Spleen (tissue), 7 donors: ENCODE measurements at regions not wholly inside any gene's neighbourhood (a gene's known extent, or its start where the extent isn't known, plus 50 kb on each side); places are given as distances from the start of the nearest gene placed in this dataset.

ENCODE experiments used
- POLR2A ChIP-seq, 3 donors: fragments of 450-650 bp; IDR thresholded peaks; one replicate each; pipeline ENCODE4 v1.5.1; 2017; ENCODE audit warnings: antibody characterized with exemption in 3 of 3, mild to moderate bottlenecking in 1 of 3
- TF ChIP-seq, protein P1 (sequence below), 11 experiments: fragments of 200-600 bp in 7 of 11; fragments of 450-650 bp in 4 of 11; sonication (generic) in 4 of 11; IDR thresholded peaks in 8 of 11; conservative IDR thresholded peaks in 3 of 11; 1 replicate in 7 of 11; 2 replicates in 4 of 11; pipeline versions ENCODE4 v1.4.0 to v1.8.0; 2016 to 2021; ENCODE audit warnings: antibody characterized with exemption in 11 of 11, inconsistent platforms in 4 of 11, mild to moderate bottlenecking in 1 of 11
- donor health status: DM: no; HTN: no; CAD: no; lungs with moderate emphysema.
- donor health status: DM: no; HTN: no; CAD: no.
- donor health status: DM: no; HTN: no; CAD: no.

DNA sequence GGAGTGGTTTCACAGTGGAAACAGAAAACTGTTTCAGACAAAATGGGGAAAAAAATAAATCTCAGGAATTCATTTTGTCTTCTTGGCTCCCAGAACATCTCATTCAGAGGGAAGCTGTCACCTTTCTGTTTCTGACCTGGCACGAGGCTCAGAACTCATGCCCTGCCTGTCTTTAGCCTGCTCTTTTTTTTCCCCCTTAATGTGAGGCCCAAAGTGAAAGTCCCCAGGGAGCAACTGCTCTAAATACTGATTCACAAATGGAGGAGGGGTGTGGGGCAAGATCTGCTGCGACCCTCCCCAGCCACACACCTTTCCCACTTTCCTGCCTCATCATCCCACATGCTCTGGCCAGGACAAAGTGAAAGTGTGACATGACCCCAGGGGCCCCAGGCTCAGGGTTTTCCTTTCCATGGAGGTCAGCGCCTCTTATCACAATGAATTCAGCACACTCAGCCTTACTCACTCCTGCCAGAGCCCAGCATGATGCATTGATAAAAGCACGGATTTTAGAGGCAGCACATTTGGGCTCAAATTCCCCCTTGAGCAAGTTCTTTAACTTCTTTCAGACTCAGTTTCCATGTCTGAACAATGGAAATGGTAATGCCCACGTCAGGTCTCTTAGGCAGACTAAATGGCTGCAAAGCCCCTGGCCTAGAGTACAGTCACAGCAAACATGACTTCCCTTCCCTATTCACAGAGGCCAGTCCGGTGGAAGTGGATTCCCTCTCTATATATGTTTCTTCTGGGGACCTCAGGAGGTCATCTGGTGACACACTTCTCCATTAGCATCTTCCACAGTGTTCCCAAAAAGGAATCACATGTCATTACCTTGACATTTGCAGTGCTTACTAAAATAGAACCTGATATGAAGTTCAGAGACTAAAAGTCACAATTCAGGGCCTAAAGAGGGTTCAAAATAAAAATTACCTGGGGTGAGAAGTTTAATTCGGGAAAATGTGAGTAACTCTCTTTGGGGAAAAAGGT, 55.3 kb upstream of the TMEM163 start:
- TF ChIP-seq, protein P1, sequence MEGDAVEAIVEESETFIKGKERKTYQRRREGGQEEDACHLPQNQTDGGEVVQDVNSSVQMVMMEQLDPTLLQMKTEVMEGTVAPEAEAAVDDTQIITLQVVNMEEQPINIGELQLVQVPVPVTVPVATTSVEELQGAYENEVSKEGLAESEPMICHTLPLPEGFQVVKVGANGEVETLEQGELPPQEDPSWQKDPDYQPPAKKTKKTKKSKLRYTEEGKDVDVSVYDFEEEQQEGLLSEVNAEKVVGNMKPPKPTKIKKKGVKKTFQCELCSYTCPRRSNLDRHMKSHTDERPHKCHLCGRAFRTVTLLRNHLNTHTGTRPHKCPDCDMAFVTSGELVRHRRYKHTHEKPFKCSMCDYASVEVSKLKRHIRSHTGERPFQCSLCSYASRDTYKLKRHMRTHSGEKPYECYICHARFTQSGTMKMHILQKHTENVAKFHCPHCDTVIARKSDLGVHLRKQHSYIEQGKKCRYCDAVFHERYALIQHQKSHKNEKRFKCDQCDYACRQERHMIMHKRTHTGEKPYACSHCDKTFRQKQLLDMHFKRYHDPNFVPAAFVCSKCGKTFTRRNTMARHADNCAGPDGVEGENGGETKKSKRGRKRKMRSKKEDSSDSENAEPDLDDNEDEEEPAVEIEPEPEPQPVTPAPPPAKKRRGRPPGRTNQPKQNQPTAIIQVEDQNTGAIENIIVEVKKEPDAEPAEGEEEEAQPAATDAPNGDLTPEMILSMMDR (IDR thresholded peaks at IDR 0.05 in 8 of 11, conservative IDR thresholded peaks at IDR 0.05 in 3 of 11), result no peak
- no peak for TF ChIP-seq POLR2A (IDR thresholded peaks at IDR 0.05)
